ENCODE measurements at regions not wholly inside any gene's neighbourhood (a gene's known extent, or its start where the extent isn't known, plus 50 kb on each side); places are given as distances from the start of the nearest gene placed in this dataset.

- no peak for TF ChIP-seq POLR2A (IDR thresholded peaks at IDR 0.05)
- TF ChIP-seq CTCF (IDR thresholded peaks at IDR 0.05), result no peak
Observed at GRCh38 chr14:70266157-70266556, 77.4 kb upstream of the SLC8A3 start.

Measured in right lobe of liver (tissue), 4 donors.